Pancreas (tissue), 10 donors: ENCODE measurements at regions not wholly inside any gene's neighbourhood (a gene's known extent, or its start where the extent isn't known, plus 50 kb on each side); places are given as distances from the start of the nearest gene placed in this dataset.

ENCODE experiments used
- ATAC-seq, 4 donors: fragments of 200-7000 bp; cut with Tn5 transposase; one replicate each; pipeline versions ENCODE4 v1.8.0 to v1.9.1; 2020; ENCODE audit warnings: mild to moderate bottlenecking in 4 of 4, moderate library complexity in 4 of 4
- DNase-seq, 6 donors: peaks; one replicate each; pipeline ENCODE4 v3.0.0-alpha.2; 2020
- FAIRE-seq: peaks from 2 replicates; lab custom pipeline; 2012; peaks lifted over from hg19 to GRCh38; lab: Jason Lieb, UNC
- H3K27ac ChIP-seq, 4 donors: fragments of 200-600 bp; sonication (generic); 1 replicate in 3 of 4; 2 replicates in 1 of 4; pipeline versions ENCODE4 v1.5.0 to v1.8.0; 2020
- H3K27me3 ChIP-seq, 4 donors: fragments of 200-600 bp; one replicate each; pipeline ENCODE4 v1.8.0; 2021
- H3K36me3 ChIP-seq, 3 donors: fragments of 200-600 bp; sonication (generic) in 1 of 3; one replicate each; pipeline versions ENCODE4 v1.5.0 to v1.8.0; 2020 to 2021
- H3K4me1 ChIP-seq, 3 donors: fragments of 200-600 bp; one replicate each; pipeline ENCODE4 v1.8.0; 2021
- H3K4me3 ChIP-seq, 4 donors: fragments of 200-600 bp; sonication (generic) in 2 of 4; one replicate each; pipeline versions ENCODE4 v1.5.0 to v1.8.0; 2020 to 2021
- H3K9me3 ChIP-seq, 4 donors: fragments of 200-600 bp; one replicate each; pipeline ENCODE4 v1.8.0; 2021
- WGBS, 2 donors: extraction: QIAGEN DNeasy Blood & Tissue Kit; methylation state at CpG; one replicate each; pipeline ENCODE4 v1.1.7; 2013; 5-methylcytosine and 5-hydroxymethylcytosine counted together
- intact Hi-C, 3 donors: fragments of 100-400 bp; cut with DNase I; formaldehyde crosslinking; loops; one replicate each; pipeline versions ENCODE4 v1.11.1 to v1.14.2; 2022
- TF ChIP-seq, protein P1 (sequence below), 4 donors: fragments of 200-600 bp; sonication (generic) in 3 of 4; IDR thresholded peaks; one replicate each; pipeline versions ENCODE4 v1.5.0 to v1.8.0; 2021; ENCODE audit warnings: antibody characterized with exemption in 4 of 4
- donor health status: healthy with polysubstance abuse.
- donor health status: DM: no; HTN: no; CAD: no; lungs with moderate emphysema.
- donor health status: DM: no; HTN: no; CAD: no.
- donor health status: control.
- donor health status: control.
- donor health status: Bipolar disorder and iron deficiency.
- donor health status: DM: yes; HTN: yes; CAD: no.
- donor health status: DM: no; HTN: no; CAD: no.
- donor health status: DM: no; HTN: no; CAD: no.
- donor health status: DM: yes; HTN: yes; CAD: no.

DNA sequence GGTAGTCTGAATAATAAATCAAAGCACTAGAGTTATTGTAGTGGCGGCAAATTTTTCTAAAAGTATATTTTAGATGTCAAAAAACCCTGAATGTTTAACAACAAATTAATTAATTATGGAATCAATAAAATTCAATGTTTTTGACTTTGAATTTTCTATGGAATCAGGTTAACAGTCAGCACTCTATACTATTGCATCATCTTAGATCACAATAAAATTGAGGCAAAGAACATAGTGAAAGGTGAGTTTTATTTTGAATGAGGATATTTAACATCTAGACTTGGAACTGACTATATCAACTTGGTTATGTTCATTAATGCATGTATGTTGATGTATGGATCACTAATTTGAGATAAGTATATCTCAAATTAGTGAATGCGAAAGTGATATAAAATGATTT is 148.5 kb downstream of the TNFSF18 start:
- H3K4me1 ChIP-seq: no peaks in the 10 kb centered on the region
- no peaks in the 10 kb centered on the region for H3K36me3 ChIP-seq
- no peak overlapping the region for H3K27ac ChIP-seq
- DNase-seq: no peak
- WGBS, 2 donors: 72 to 73% methylated on average over 2 of the region's 2 CpGs
- no peak overlapping the region for H3K4me3 ChIP-seq
- TF ChIP-seq, protein P1, sequence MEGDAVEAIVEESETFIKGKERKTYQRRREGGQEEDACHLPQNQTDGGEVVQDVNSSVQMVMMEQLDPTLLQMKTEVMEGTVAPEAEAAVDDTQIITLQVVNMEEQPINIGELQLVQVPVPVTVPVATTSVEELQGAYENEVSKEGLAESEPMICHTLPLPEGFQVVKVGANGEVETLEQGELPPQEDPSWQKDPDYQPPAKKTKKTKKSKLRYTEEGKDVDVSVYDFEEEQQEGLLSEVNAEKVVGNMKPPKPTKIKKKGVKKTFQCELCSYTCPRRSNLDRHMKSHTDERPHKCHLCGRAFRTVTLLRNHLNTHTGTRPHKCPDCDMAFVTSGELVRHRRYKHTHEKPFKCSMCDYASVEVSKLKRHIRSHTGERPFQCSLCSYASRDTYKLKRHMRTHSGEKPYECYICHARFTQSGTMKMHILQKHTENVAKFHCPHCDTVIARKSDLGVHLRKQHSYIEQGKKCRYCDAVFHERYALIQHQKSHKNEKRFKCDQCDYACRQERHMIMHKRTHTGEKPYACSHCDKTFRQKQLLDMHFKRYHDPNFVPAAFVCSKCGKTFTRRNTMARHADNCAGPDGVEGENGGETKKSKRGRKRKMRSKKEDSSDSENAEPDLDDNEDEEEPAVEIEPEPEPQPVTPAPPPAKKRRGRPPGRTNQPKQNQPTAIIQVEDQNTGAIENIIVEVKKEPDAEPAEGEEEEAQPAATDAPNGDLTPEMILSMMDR (IDR thresholded peaks at IDR 0.05): no peak
- FAIRE-seq: no peak
- no peaks in the 10 kb centered on the region for H3K27me3 ChIP-seq
- no peaks in the 10 kb centered on the region for H3K9me3 ChIP-seq
- ATAC-seq: no peak
- intact Hi-C loops: no loop called here

DNA sequence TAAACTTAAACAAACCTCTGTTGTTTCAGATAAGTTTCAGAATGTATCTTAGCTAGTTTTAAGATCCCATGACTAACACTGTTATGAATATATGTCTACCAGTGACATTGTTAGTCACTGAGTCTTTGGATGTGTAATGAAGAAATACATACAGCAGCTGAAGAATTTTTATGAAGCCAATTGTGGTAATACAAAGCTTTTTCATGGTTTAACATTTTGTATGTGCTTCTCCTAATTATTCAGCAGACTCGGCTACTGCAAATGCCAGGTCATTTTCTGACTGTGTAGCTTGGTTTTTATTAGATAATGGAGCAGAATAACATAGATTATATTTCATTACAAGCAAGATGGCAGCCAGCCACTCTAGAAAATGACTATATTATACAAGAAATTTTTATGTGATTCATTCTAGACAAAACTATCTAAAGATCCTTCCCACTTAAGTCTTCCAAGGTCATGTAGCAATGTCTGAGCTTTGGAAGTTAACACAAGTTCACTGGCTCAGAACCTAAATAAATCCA is 147.8 kb downstream of the TNFSF18 start:
- Histone ChIP-seq H3K36me3 (no peaks in the 10 kb centered on the region), H3K9me3 (no peaks in the 10 kb centered on the region), H3K4me1 (no peaks in the 10 kb centered on the region), H3K4me3 (no peak overlapping the region), H3K27ac (no peak overlapping the region), H3K27me3 (no peaks in the 10 kb centered on the region)
- no peak for FAIRE-seq
- TF ChIP-seq, protein P1 (IDR thresholded peaks at IDR 0.05): no peak
- 81 to 89% methylated on average over 1 of the region's 1 CpG for WGBS, 2 donors
- no peak for ATAC-seq
- no peak for DNase-seq
- intact Hi-C loops: no loop called here

DNA sequence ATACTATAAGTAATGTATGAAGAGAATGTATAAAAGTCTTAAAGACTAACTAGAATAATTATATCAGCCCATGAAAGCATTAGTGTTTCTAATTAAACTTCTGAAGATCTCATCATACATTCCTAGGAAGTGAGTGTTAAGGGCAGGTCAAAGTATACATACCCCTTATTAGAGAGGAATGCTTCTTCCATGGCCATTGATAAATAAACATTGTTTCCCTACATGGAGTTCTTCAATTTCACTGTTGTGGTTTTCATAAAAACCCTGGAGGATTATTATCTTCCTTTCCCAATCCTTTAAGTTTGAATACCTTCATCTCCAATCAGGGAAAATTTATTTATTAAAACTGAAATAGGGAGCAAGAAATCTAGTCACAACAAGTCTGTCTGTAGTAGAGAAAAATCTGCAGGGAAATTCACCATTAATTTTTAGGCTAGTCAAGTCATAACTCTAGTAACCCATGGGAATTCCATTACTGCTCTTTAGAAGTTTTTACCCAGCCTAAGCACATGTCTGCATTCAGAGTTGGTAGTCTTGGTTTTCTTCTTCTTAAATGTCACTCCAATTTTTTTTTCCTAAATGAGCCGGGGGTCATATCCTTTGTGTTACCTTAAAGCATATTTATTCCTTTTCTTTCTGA is 147.0 kb downstream of the TNFSF18 start:
- no peaks in the 10 kb centered on the region for H3K36me3 ChIP-seq
- no peak overlapping the region for H3K27ac ChIP-seq
- intact Hi-C loops: no loop called here
- no peaks in the 10 kb centered on the region for H3K27me3 ChIP-seq
- TF ChIP-seq, protein P1 (IDR thresholded peaks at IDR 0.05): no peak
- 86 to 89% methylated on average over 1 of the region's 1 CpG for WGBS, 2 donors
- FAIRE-seq (no peak), DNase-seq (no peak), ATAC-seq (no peak)
- no peak overlapping the region for H3K4me3 ChIP-seq
- H3K4me1 ChIP-seq: no peaks in the 10 kb centered on the region
- no peaks in the 10 kb centered on the region for H3K9me3 ChIP-seq

DNA sequence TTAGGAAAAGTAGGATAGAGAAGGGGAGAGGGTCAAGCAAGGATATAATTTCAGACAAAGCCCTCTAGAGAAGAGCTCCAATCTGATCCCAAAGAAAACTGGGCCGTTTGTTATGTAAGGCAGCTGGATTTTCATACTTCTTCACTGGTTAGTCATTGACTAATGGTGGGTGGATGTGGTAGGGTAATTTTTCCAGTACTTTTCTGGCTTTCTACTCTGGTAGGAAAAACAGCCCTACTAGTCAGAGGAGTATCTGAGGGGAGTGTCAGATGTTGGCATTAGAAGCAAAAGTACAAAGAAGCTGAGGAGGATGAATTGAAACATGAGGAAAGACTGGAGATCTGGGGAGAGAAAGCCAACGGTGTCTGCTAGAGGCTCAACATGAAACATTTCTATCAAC is 145.3 kb downstream of the TNFSF18 start:
- H3K27me3 ChIP-seq: no peaks in the 10 kb centered on the region
- no peak overlapping the region for H3K4me3 ChIP-seq
- DNase-seq: no peak
- 67% methylated on average over 2 of the region's 2 CpGs for WGBS, 2 donors
- TF ChIP-seq, protein P1 (IDR thresholded peaks at IDR 0.05): no peak
- H3K27ac ChIP-seq: no peak overlapping the region
- intact Hi-C loops: no loop called here
- ATAC-seq: no peak
- H3K4me1 ChIP-seq: no peaks in the 10 kb centered on the region
- H3K36me3 ChIP-seq: no peaks in the 10 kb centered on the region
- FAIRE-seq: no peak
- no peaks in the 10 kb centered on the region for H3K9me3 ChIP-seq
